Upper lobe of left lung (tissue), 4 donors: ENCODE measurements at regions not wholly inside any gene's neighbourhood (a gene's known extent, or its start where the extent isn't known, plus 50 kb on each side); places are given as distances from the start of the nearest gene placed in this dataset.

Experiments used
- EP300 ChIP-seq, 4 donors: sonication (generic); formaldehyde crosslinking; IDR thresholded peaks; one replicate each; pipeline ENCODE4 v1.5.1; 2017; ENCODE audit warnings: antibody characterized with exemption in 4 of 4, control low read depth in 2 of 4
- POLR2A ChIP-seq, 4 donors: fragments of 450-650 bp; IDR thresholded peaks; one replicate each; pipeline ENCODE4 v1.5.1; 2016 to 2017; ENCODE audit warnings: antibody characterized with exemption in 4 of 4, mild to moderate bottlenecking in 2 of 4
- POLR2AphosphoS5 ChIP-seq, 2 donors: sonication (generic); formaldehyde crosslinking; IDR thresholded peaks; one replicate each; pipeline ENCODE4 v1.5.1; 2017; ENCODE audit warnings: antibody characterized with exemption in 2 of 2
- TF ChIP-seq, protein P1 (sequence below), 6 experiments: fragments of 450-650 bp in 4 of 6; fragments of 200-600 bp in 2 of 6; sonication (generic) in 2 of 6; IDR thresholded peaks; one replicate each; pipeline ENCODE4 v1.5.1; 2016 to 2019; ENCODE audit warnings: antibody characterized with exemption in 6 of 6

DNA sequence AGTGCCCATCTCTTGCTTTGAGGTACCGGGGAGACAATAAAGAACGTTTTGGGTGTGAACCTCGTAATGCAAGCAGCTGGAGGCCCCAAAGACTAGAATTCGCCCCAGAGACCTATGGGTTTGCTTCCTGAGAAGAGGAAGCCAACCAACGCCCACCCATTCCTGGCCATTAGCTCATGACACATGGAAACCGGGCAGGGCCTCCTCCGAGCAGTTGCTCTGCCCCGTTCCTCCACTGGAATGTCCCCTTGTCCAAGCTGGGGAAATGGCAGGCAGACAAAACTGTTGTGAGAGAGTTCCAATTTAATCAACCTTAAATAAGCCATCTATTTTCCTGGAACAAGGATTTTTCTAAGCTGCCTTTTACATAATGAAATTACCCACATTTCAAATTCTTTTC lies 250.9 kb upstream of the IGF1R start:
- TF ChIP-seq, protein P1, sequence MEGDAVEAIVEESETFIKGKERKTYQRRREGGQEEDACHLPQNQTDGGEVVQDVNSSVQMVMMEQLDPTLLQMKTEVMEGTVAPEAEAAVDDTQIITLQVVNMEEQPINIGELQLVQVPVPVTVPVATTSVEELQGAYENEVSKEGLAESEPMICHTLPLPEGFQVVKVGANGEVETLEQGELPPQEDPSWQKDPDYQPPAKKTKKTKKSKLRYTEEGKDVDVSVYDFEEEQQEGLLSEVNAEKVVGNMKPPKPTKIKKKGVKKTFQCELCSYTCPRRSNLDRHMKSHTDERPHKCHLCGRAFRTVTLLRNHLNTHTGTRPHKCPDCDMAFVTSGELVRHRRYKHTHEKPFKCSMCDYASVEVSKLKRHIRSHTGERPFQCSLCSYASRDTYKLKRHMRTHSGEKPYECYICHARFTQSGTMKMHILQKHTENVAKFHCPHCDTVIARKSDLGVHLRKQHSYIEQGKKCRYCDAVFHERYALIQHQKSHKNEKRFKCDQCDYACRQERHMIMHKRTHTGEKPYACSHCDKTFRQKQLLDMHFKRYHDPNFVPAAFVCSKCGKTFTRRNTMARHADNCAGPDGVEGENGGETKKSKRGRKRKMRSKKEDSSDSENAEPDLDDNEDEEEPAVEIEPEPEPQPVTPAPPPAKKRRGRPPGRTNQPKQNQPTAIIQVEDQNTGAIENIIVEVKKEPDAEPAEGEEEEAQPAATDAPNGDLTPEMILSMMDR (IDR thresholded peaks at IDR 0.05) = no peak
- no peak for TF ChIP-seq POLR2AphosphoS5 (IDR thresholded peaks at IDR 0.05)
- no peak for TF ChIP-seq POLR2A (IDR thresholded peaks at IDR 0.05)
- no peak for TF ChIP-seq EP300 (IDR thresholded peaks at IDR 0.05)
